ENCODE measurements at regions not wholly inside any gene's neighbourhood (a gene's known extent, or its start where the extent isn't known, plus 50 kb on each side); places are given as distances from the start of the nearest gene placed in this dataset.

- H3K27ac ChIP-seq (ENCODE audit: low read depth, low read length), result no peak overlapping the region
- H3K4me1 ChIP-seq (ENCODE audit: control insufficient read depth, insufficient read depth, low read length), result no peaks in the 10 kb centered on the region
- peak in 2 of 6 donors; percentile 9 to 65 for DNase-seq (ENCODE audit: low read depth in 4 of 6, low spot score in 6 of 6)
- no peak overlapping the region for H3K4me3 ChIP-seq (ENCODE audit: low read depth, low read length)
- no peaks in the 10 kb centered on the region for H3K27me3 ChIP-seq (ENCODE audit: control insufficient read depth, insufficient read depth, low read length)
- no peaks in the 10 kb centered on the region for H3K36me3 ChIP-seq (ENCODE audit: control insufficient read depth, insufficient read depth, low read length)
- WGBS (ENCODE audit: insufficient coverage), result no CpG with 5 or more reads among the region's 1 CpG
- no peaks in the 10 kb centered on the region for H3K9me3 ChIP-seq (ENCODE audit: control insufficient read depth, insufficient read depth, low read length)
These were observed 56.0 kb upstream of the MYRIP start for GRCh38 chr3:39753391-39753790.

- Histone ChIP-seq H3K27ac (ENCODE audit: low read depth, low read length) (no peak overlapping the region), H3K36me3 (ENCODE audit: control insufficient read depth, insufficient read depth, low read length) (no peaks in the 10 kb centered on the region), H3K4me3 (ENCODE audit: low read depth, low read length) (no peak overlapping the region), H3K9me3 (ENCODE audit: control insufficient read depth, insufficient read depth, low read length) (no peaks in the 10 kb centered on the region), H3K4me1 (ENCODE audit: control insufficient read depth, insufficient read depth, low read length) (no peaks in the 10 kb centered on the region), H3K27me3 (ENCODE audit: control insufficient read depth, insufficient read depth, low read length) (no peaks in the 10 kb centered on the region)
- no peak for DNase-seq (ENCODE audit: low read depth in 4 of 6, low spot score in 6 of 6)
- WGBS (ENCODE audit: insufficient coverage), result 100% methylated on average over 1 of the region's 3 CpGs
These were observed 54.9 kb upstream of the MYRIP start for GRCh38 chr3:39754549-39754948.

- WGBS (ENCODE audit: insufficient coverage), result no CpG with 5 or more reads among the region's 1 CpG
- H3K27me3 ChIP-seq (ENCODE audit: control insufficient read depth, insufficient read depth, low read length), result no peaks in the 10 kb centered on the region
- H3K27ac ChIP-seq (ENCODE audit: low read depth, low read length), result no peak overlapping the region
- no peaks in the 10 kb centered on the region for H3K4me1 ChIP-seq (ENCODE audit: control insufficient read depth, insufficient read depth, low read length)
- DNase-seq (ENCODE audit: low read depth in 4 of 6, low spot score in 6 of 6), result no peak
- no peaks in the 10 kb centered on the region for H3K36me3 ChIP-seq (ENCODE audit: control insufficient read depth, insufficient read depth, low read length)
- no peaks in the 10 kb centered on the region for H3K9me3 ChIP-seq (ENCODE audit: control insufficient read depth, insufficient read depth, low read length)
- H3K4me3 ChIP-seq (ENCODE audit: low read depth, low read length), result no peak overlapping the region
These were observed 54.3 kb upstream of the MYRIP start for GRCh38 chr3:39755100-39755499.

GRCh38 chr3:39757307-39757706 is 52.1 kb upstream of the MYRIP start:
- Histone ChIP-seq H3K4me3 (ENCODE audit: low read depth, low read length) (no peak overlapping the region), H3K4me1 (ENCODE audit: control insufficient read depth, insufficient read depth, low read length) (no peaks in the 10 kb centered on the region), H3K27me3 (ENCODE audit: control insufficient read depth, insufficient read depth, low read length) (no peaks in the 10 kb centered on the region), H3K9me3 (ENCODE audit: control insufficient read depth, insufficient read depth, low read length) (no peaks in the 10 kb centered on the region), H3K27ac (ENCODE audit: low read depth, low read length) (no peak overlapping the region), H3K36me3 (ENCODE audit: control insufficient read depth, insufficient read depth, low read length) (no peaks in the 10 kb centered on the region)
- no peak for DNase-seq (ENCODE audit: low read depth in 4 of 6, low spot score in 6 of 6)
- WGBS (ENCODE audit: insufficient coverage), result 86% methylated on average over 1 of the region's 2 CpGs

All from spinal cord (tissue), 9 donors.